HG02759 (cell line): ENCODE measurements at regions not wholly inside any gene's neighbourhood (a gene's known extent, or its start where the extent isn't known, plus 50 kb on each side); places are given as distances from the start of the nearest gene placed in this dataset.
"Not testable (repeated sequence)": the region's sequence is repeated elsewhere in the genome, so short reads cannot be mapped to it uniquely, and the experiment has no call there.

ENCODE experiments used
- ATAC-seq: cut with Tn5 transposase; IDR thresholded peaks from one replicate; pipeline ENCODE4 v1.9.1; 2021; ENCODE audit warnings: mild to moderate bottlenecking, moderate library complexity; ENCODE audit not compliant: unreplicated experiment

DNA sequence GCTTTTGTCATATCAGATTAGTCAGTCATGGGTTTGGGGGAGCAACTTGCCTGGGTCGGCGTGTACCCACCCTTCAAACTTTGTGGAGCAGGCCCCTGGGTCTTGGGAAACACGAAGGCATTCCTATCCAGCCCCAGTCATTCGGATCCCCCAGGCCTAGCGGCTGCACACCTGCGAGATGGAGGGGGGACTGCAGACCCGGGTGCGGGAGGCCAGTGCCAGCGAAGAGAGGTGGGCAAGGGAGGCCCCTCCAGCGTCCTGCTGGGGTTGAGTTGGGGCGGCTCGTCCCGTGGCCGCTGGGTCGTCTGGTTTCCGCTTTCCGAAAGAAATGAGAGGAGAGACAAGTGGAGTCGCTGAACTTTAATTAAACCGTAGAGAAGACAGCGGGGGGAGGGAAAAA is 112.2 kb upstream of the FOXD4L5 start:
- ATAC-seq = not testable (repeated sequence)

DNA sequence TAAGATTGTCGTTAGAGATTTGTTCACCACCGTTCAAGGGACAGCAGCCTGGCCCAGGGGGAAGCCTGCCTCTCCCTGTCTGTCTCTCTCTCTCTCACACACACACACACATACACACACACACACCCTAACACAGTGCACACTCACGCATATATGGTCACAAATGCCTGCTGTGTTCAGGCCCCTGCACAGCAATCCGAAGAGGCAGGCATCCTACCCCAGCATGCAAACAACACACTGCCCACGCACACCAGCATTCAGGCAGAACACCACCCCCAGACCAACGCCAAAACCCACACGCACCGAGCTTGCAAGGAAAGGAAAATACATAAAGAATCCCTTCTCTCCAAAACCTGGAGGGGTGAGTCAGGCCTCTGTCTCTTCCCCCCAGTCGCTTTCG is 111.6 kb upstream of the FOXD4L5 start:
- ATAC-seq = not testable (repeated sequence)

DNA sequence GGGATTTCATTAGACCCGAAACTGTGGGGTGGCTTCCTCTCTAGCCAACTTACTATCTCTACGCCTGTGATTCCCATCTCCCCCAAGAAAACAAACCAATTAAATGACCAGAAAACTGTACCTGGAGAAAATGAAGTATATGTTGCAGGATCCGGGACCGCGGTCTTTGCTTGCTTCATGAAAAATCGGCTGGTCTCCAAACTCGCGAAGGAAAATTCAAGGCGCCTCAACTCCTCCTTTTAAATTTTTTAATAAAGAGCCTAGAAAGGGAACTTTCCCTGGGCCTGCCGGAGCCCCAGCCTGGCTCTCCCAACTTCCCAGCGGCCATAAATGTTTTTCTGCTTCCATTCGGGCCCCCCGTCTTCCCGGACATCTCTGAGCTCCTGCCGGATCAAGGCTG is 110.8 kb upstream of the FOXD4L5 start:
- not testable (repeated sequence) for ATAC-seq

DNA sequence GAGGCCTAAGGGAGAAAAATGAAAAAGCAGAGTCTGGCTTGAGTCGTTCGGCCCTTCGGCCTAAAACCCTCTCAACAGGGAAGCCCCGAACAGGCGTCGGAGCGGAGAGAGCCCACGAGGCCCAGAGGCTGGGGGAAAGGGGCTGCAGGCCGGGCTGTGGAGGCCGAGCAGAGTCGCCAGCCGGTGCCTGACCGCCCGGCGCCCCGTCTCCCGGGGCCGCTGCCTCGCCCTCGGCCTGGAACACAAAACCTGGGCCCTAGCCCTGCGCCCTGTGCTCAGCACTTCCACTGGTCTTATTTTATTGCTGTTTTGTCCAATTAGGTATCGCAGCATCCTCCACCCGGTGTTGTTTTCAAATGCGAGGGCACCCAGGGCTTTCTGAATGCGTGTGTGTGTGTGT is 110.1 kb upstream of the FOXD4L5 start:
- not testable (repeated sequence) for ATAC-seq

DNA sequence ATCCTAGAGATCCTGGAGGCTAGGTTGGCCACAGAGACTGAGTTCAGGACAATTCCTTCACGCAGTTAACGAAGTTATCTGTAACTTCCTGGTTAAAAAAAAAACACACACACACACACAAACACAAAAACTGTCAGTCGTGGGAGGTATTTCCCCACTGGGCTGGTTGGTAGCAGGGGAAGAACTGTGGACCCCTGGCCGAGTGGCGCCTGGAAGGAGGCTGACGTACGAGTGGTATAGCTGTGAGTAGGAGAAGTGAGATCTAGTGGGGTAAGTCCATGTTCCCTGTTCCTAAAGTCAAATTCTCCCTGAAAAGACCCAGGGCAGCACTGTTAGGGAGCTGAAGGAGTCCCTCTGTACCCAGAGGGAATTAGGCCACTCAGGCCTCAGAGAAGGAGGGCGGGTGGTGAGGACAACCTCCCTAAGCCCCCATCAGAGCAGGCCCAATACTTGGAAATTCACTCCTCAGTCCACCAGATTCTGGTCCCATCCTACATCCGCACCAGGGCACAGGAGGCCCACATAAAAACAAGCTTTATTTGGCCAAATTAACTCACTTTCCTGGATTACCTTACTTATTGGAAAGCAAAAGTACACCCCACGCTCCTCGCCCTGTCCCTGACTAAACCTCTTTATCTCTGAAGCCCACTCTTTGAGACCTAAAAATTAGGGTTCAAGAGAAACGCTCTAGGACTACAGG is 108.3 kb upstream of the FOXD4L5 start:
- ATAC-seq = not testable (repeated sequence)

DNA sequence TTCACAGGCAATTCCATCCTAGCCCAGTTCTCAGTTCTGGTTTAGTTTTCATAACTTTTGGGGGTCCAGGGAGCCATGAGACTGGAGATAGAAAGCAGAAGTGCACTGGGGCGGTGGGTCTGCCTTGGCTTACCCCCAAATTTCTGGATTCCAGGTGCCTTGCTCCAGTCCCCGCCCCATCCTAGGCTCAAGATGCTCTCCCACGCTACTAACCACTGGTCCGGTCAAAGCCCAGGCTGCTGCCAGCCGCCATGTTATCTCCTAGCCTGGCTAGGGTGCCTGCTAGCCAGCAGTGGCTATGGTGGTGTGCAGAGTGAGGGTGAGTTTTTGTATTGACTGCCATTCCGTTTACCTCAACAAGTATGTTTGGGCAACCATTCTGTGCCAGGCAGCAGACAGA is 107.6 kb upstream of the FOXD4L5 start:
- not testable (repeated sequence) for ATAC-seq

DNA sequence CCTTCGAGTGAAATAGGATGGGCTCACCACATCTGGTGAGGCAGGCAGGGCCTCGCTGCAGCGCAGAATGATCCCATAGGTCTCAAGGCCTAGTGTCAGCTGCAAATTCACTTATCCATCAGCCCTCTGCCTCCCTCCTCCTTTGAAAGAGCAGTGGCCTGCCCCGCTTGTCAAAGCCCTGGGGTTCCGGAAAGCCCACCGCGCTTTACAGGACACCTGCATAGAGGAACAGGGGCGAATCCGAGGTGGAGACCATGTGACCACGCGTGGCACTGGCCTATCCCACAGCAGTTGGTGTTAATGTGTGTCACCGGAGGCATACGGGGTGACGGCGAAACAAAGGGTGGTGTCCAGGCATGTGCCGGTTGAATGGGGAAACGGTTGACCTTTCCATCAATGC is 104.7 kb upstream of the FOXD4L5 start:
- not testable (repeated sequence) for ATAC-seq

DNA sequence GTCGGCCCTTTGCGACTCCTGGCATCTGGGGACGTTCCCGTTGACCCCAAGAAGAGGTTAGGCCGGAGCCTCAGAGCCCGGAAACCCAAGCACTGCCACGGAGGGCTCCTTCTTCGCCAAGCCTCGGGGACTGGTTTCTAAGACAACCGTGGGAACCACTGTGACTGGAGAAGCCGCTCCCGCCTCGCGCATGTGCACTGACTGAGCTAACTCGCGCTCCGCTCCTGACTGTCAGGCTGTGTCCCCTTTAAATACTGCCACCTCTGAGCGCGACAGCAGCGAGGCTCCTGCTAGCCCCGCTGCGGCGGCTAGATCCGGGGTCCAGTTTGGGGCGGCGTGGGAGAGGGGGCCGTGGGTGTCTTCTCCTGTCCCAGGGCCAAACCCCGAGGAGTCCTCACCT is 104.2 kb upstream of the FOXD4L5 start:
- not testable (repeated sequence) for ATAC-seq

DNA sequence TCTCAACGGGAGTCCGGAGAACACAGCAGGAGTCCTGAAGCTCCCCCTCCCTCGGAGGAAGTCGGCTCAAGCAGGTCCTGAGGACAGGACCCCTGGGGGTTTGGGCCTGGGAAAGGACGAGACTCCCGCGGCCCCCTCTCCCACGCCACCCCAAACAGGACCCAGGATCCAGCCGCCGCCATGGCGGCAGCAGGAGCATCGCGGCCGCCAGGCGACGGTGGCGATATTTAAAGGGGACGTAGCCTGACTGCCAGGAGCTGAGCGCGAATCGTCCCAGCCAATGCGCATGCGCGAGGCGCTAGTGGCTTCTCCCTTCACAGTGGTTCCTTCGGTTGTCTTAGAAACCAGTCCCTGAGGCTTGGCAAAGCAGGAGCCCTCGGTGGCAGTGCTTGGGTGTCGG is 101.7 kb upstream of the FOXD4L5 start:
- ATAC-seq = peak; percentile 91

DNA sequence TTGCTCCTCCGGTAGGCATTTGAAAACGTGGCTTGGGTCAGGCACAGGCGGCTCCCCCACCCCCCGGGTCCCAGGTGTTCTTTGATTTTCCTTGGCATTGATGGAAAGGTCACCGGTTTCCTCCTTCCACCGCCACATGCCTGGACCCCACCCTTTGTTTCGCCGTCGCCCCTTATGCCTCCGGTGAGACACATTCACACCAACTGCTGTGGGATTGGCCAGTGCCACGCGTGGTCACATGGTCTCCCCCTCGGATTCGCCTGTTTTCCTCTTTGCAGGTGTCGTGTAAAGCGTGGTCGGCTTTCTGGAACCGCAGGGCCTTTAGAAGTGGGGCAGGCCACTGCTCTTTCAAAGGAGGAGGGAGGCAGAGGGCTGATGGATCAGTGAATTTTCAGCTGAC is 101.2 kb upstream of the FOXD4L5 start:
- ATAC-seq = not testable (repeated sequence)

DNA sequence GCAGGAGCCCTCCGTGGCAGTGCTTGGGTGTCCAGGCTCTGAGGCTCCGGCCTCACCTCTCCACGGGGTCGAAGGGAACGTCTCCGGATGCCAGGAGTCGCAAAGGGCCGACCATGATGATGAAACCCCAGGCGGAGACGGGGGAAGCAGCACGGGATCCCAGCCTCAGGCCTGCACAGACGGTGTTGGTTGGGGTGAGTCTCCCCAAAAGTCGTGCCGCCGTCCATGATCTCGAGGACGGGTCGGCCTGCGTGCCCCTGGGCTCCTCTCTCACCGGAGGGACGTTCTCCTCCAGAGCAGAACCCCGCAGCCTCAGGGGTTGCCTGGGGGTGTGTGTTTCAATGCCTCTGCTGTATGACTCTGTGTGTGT is 100.6 kb upstream of the FOXD4L5 start:
- ATAC-seq = not testable (repeated sequence)

DNA sequence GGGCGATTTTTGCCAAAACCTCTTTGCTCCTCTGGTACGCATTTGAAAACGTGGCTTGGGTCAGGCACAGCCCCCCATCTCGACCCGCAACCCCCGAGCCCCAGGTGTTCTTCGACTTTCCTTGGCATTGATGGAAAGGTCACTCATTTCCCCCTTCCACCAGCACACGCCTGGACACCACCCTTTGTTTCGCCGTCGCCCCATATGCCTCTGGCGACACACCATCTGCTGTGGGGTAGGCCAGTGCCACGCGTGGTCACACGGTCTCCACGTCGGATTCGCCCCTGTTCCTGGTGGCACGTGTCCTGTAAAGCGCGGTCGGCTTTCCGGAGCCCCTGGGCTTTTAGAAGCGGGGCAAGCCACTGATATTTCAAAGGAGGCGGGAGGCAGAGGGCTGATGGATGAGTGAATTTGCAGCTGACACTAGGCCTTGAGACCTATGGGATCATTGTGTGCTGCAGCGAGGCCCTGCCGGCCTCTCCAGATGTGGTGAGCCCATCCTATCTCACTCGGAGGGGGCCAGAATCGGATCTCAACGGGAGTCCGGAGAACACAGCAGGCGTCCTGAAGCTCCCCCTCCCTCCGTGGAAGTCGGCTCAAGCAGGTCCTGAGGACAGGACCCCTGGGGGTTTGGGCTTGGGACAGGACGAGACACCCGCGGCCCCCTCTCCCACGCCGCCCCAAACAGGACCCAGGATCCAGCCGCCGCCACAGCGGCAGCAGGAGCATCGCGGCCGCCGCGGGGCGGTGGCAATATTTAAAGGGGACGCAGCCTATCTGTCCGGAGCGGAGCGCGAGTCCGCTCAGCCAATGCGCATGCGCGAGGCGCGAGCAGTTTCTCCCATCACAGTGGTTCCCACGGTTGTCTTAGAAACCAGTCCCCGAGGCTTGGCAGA is 100.0 kb upstream of the FOXD4L5 start:
- ATAC-seq = not testable (repeated sequence)

DNA sequence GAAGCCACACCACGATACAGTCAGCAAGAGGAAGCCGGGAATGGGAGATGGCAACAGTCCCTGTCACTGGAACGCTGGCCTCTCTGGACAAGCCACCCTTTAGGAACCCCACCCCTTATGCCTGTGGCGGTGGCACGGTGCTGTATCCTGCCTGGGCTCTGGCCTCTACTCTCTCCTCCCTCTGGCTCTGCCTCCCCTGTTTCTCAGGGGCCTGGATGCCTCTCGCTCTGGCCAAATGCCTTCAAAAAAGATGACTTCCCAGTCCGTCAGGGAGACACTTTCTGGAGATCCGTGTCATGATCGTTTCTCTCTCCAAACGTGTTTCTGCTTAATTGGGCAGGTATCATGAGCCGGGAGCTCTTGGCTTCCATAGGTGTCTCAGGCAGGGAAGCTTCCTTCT is 99.1 kb upstream of the FOXD4L5 start:
- ATAC-seq = not testable (repeated sequence)

DNA sequence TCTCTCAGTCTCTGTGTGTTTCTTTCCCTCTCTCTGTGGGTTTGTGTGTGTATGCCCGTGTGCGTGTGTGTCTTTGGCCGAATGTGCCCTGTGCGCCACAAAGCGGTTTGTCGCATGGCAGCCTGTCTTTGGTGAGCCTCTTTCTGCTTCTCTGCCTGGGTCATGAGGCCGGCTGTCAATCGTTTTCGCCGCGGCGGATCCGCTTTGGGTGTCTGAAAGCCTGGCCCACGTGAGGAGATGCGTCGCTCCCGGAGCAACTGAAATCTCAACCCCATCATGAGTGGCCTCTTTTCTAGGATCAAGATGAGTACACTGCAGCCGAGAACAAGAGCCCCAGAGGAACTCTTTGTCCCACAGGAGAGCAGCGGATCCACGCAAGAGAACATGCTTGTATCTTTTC is 98.6 kb upstream of the FOXD4L5 start:
- ATAC-seq = not testable (repeated sequence)

DNA sequence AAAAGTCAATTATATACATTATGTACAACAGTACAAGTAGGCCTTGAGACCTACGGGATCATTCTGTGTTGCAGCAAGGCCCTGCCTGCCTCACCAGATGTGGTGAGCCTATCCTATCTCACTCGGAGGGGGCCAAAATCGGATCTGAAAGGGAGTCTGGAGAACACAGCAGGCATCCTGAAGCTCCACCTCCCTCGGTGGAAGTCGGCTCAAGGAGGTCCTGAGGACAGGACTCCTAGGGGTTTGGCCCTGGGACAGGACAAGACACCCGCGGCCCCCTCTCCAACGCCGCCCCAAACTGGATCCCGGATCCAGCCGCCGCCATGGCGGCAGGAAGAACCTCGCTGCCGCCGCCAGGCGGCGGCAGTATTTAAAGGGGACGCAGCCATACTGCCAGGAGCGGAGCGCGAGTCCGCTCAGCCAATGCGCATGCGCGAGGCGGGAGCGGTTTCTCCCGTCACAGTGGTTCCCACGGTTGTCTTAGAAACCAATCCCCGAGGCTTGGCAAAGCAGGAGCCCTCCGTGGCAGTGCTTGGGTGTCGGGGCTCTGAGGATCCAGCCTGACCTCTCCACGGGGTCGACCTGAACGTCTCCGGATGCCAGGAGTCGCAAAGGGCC is 97.8 kb upstream of the FOXD4L5 start:
- ATAC-seq = not testable (repeated sequence)
